Activated T-cell treated with anti-CD3 and anti-CD28 coated beads for 24 hours (primary cell): ENCODE measurements at regions not wholly inside any gene's neighbourhood (a gene's known extent, or its start where the extent isn't known, plus 50 kb on each side); places are given as distances from the start of the nearest gene placed in this dataset.

ENCODE experiments used
- DNase-seq: peaks from one replicate; pipeline ENCODE4 v3.0.0-alpha.2; 2020; ENCODE audit warnings: low read depth

DNA sequence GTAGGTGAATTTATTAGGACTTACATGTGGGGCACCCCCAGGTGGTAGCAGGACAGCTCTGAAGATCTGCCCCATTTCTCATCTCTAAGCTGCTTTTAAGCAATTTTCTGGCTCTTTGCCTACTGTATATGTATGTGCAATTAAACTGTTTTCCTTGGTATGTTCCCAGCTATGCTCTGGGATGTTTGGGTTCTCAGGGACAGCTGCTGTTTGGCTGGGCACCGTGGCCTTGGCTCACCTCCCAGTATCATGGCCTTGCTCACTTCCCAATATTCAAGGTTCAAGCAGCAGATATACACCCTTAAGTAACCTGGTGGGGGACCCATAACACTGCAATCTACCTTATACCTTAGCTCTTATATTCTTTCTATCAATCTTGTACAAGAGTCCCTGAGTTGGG, 53.7 kb upstream of the KITLG start:
- DNase-seq = no peak

DNA sequence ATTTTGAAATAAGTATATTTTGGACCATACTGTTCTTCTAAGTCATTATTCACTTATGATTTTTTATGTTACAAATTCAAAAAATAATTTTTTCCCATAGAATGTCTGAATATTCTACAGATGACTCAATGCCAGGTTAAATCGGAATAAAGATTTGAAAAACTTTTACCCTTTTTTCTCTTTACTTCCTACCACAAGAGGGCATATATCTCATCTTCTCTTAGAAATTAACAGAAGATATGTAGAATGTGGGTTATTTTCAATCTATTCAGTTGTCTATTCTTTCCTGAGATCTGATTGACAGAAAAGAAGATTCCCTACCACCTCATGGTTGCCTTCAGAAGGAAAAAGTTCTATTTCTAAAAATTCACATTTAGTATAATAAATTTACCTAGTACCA, 53.0 kb upstream of the KITLG start:
- DNase-seq = no peak

DNA sequence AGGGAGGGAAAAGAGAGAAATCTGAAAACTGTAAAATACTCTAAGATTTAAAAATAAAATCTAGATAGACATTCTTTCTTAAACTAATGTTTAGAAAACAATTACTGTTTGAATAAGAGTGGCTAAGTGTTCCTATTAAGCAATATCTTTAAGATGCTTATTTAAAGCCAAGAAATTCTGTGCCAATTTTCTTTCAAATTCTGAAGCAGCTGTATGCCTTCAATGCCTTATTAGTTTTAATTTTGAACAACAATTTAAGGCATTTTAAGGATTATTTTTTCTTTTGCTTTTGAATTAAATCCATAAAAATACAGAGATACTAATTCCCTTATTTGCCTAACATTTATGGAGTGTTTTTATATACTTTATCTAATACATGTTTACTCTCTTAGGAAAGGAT, 50.3 kb upstream of the KITLG start:
- DNase-seq = no peak
